ENCODE measurements at regions not wholly inside any gene's neighbourhood (a gene's known extent, or its start where the extent isn't known, plus 50 kb on each side); places are given as distances from the start of the nearest gene placed in this dataset.

DNA sequence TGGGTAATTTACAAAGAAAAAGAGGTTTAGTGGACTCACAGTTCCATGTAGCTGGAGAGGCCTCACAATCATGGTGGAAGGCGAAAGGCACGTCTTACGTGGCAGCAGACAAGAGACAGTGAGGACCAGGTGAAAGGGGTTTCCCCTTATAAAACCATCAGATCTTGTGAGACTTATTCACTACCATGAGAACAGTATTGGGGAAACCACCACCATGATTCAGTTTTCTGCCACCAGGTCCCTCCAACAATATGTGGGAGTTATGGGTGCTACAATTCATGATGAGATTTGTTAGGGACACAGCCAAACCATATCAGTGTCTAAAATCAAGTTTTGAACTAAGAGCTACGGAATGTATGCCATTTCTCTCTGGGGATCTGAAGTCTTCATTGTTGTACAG lies 354.8 kb upstream of the C2CD4B start:
- TF ChIP-seq, protein P1, sequence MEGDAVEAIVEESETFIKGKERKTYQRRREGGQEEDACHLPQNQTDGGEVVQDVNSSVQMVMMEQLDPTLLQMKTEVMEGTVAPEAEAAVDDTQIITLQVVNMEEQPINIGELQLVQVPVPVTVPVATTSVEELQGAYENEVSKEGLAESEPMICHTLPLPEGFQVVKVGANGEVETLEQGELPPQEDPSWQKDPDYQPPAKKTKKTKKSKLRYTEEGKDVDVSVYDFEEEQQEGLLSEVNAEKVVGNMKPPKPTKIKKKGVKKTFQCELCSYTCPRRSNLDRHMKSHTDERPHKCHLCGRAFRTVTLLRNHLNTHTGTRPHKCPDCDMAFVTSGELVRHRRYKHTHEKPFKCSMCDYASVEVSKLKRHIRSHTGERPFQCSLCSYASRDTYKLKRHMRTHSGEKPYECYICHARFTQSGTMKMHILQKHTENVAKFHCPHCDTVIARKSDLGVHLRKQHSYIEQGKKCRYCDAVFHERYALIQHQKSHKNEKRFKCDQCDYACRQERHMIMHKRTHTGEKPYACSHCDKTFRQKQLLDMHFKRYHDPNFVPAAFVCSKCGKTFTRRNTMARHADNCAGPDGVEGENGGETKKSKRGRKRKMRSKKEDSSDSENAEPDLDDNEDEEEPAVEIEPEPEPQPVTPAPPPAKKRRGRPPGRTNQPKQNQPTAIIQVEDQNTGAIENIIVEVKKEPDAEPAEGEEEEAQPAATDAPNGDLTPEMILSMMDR (conservative IDR thresholded peaks at IDR 0.05; ENCODE audit: low read length), result no peak
- no peak for TF ChIP-seq EZH2phosphoT487 (IDR thresholded peaks at IDR 0.05; ENCODE audit: borderline replicate concordance, low read depth, low read length)
